Fibroblast of lung (primary cell): ENCODE measurements at regions not wholly inside any gene's neighbourhood (a gene's known extent, or its start where the extent isn't known, plus 50 kb on each side); places are given as distances from the start of the nearest gene placed in this dataset.

Experiments used
- DNase-seq, 2 donors: peaks; one replicate each; pipeline versions ENCODE4 v3.0.0 to v3.0.0-alpha.2; 2010; ENCODE audit warnings: low read depth in 2 of 2
- H2AFZ ChIP-seq: 2 replicates; pipeline ENCODE4 v1.5.1; 2012; ENCODE audit warnings: low read length, control low read depth, inconsistent platforms
- H3K27ac ChIP-seq: 2 replicates; pipeline ENCODE4 v1.5.1; 2011; ENCODE audit warnings: low read length, control low read depth; ENCODE audit not compliant: insufficient read depth
- H3K27me3 ChIP-seq: 2 replicates; pipeline ENCODE4 v1.5.1; 2011; ENCODE audit warnings: mild to moderate bottlenecking, low read length; ENCODE audit not compliant: control insufficient read depth, insufficient read depth
- H3K36me3 ChIP-seq: 2 replicates; pipeline ENCODE4 v1.5.1; 2011; ENCODE audit warnings: low read length; ENCODE audit not compliant: control insufficient read depth, insufficient read depth
- H3K4me1 ChIP-seq: 2 replicates; pipeline ENCODE4 v1.5.1; 2011; ENCODE audit warnings: low read length; ENCODE audit not compliant: control insufficient read depth, insufficient read depth; ENCODE audit errors: extremely low read depth
- H3K4me2 ChIP-seq: 2 replicates; pipeline ENCODE4 v1.5.1; 2011; ENCODE audit warnings: low read length, control low read depth; ENCODE audit not compliant: insufficient read depth; ENCODE audit errors: extremely low read depth
- H3K4me3 ChIP-seq, 4 experiments: fragments of 200-600 bp in 1 of 4; sonication (generic) in 1 of 4; replicated peaks in 1 of 4; 2 replicates each; pipeline ENCODE4 v1.5.1; 2011 to 2016; ENCODE audit warnings: low read length in 4 of 4, low read depth in 3 of 4, mild to moderate bottlenecking in 3 of 4, control low read depth in 2 of 4, inconsistent platforms in 1 of 4, mixed read lengths in 1 of 4; ENCODE audit not compliant: insufficient read depth in 1 of 4; ENCODE audit errors: control extremely low read depth in 1 of 4
- H3K79me2 ChIP-seq: 2 replicates; pipeline ENCODE4 v1.5.1; 2012; ENCODE audit warnings: mild to moderate bottlenecking, low read length, inconsistent platforms; ENCODE audit not compliant: control insufficient read depth, insufficient read depth
- H3K9ac ChIP-seq: 2 replicates; pipeline ENCODE4 v1.5.1; 2011; ENCODE audit warnings: mild to moderate bottlenecking, low read length, control low read depth; ENCODE audit not compliant: insufficient read depth
- H3K9me3 ChIP-seq: 2 replicates; pipeline ENCODE4 v1.5.1; 2012; ENCODE audit warnings: low read depth, low read length; ENCODE audit not compliant: control insufficient read depth, insufficient read depth
- H4K20me1 ChIP-seq: 2 replicates; pipeline ENCODE4 v1.5.1; 2011; ENCODE audit warnings: low read length; ENCODE audit not compliant: control insufficient read depth, insufficient read depth; ENCODE audit errors: extremely low read depth
- CTCF ChIP-seq, 2 donors: IDR thresholded peaks in 1 of 2; conservative IDR thresholded peaks in 1 of 2; 1 replicate in 1 of 2; 2 replicates in 1 of 2; pipeline ENCODE4 v1.5.1; 2011 to 2012; ENCODE audit warnings: low read length in 2 of 2, control low read depth in 1 of 2, inconsistent platforms in 1 of 2, low read depth in 1 of 2, mild to moderate bottlenecking in 1 of 2
- EZH2 ChIP-seq: IDR thresholded peaks from 2 replicates; pipeline ENCODE4 v1.5.1; 2012; ENCODE audit warnings: low read length, control low read depth, mild to moderate bottlenecking; ENCODE audit errors: missing control alignments

GRCh38 chr11:8329336-8329735, 65.7 kb upstream of the LMO1 start:
- H2AFZ ChIP-seq = no peak overlapping the region
- H3K27ac ChIP-seq = no peak overlapping the region
- H3K9ac ChIP-seq = no peak overlapping the region
- DNase-seq = no peak
- H4K20me1 ChIP-seq = no peaks in the 10 kb centered on the region
- H3K27me3 ChIP-seq = no peaks in the 10 kb centered on the region
- H3K9me3 ChIP-seq = no peaks in the 10 kb centered on the region
- TF ChIP-seq EZH2 (no peak), CTCF (conservative IDR thresholded peaks at IDR 0.05 in 1 of 2, IDR thresholded peaks at IDR 0.05 in 1 of 2; ENCODE audit: low read depth in 1 of 2, low read length in 2 of 2) (no peak)
- no peaks in the 10 kb centered on the region for H3K36me3 ChIP-seq
- H3K4me1 ChIP-seq = peaks cover 5% of the 10 kb centered on the region
- H3K79me2 ChIP-seq = no peaks in the 10 kb centered on the region
- no peak overlapping the region for H3K4me2 ChIP-seq
- H3K4me3 ChIP-seq = no peak overlapping the region

- no peak overlapping the region for H3K4me2 ChIP-seq
- no peaks in the 10 kb centered on the region for H3K36me3 ChIP-seq
- peak; percentile 72 to 81 for DNase-seq
- TF ChIP-seq CTCF (conservative IDR thresholded peaks at IDR 0.05 in 1 of 2, IDR thresholded peaks at IDR 0.05 in 1 of 2; ENCODE audit: low read depth in 1 of 2, low read length in 2 of 2) (peak; percentile 51 to 84), EZH2 (no peak)
- H2AFZ ChIP-seq = no peak overlapping the region
- H3K27ac ChIP-seq = no peak overlapping the region
- no peaks in the 10 kb centered on the region for H4K20me1 ChIP-seq
- no peaks in the 10 kb centered on the region for H3K79me2 ChIP-seq
- peaks cover 5% of the 10 kb centered on the region for H3K4me1 ChIP-seq
- H3K9ac ChIP-seq = no peak overlapping the region
- H3K9me3 ChIP-seq = no peaks in the 10 kb centered on the region
- H3K4me3 ChIP-seq = no peak overlapping the region
- H3K27me3 ChIP-seq = no peaks in the 10 kb centered on the region
Observed at GRCh38 chr11:8328848-8329330, 65.2 kb upstream of the LMO1 start.

GRCh38 chr11:8328231-8328794, 64.6 kb upstream of the LMO1 start:
- Histone ChIP-seq H3K9me3 (no peaks in the 10 kb centered on the region), H3K4me1 (peaks cover 5% of the 10 kb centered on the region), H3K27ac (no peak overlapping the region), H4K20me1 (no peaks in the 10 kb centered on the region), H2AFZ (no peak overlapping the region), H3K27me3 (no peaks in the 10 kb centered on the region), H3K79me2 (no peaks in the 10 kb centered on the region), H3K4me2 (no peak overlapping the region), H3K4me3 (no peak overlapping the region), H3K9ac (no peak overlapping the region), H3K36me3 (no peaks in the 10 kb centered on the region)
- TF ChIP-seq EZH2 (no peak), CTCF (conservative IDR thresholded peaks at IDR 0.05 in 1 of 2, IDR thresholded peaks at IDR 0.05 in 1 of 2; ENCODE audit: low read depth in 1 of 2, low read length in 2 of 2) (no peak)
- no peak for DNase-seq
